Activated T-cell treated with anti-CD3 and anti-CD28 coated beads, Interleukin-2, amount 50 U/mL, for 4 hours (primary cell): ENCODE measurements at regions not wholly inside any gene's neighbourhood (a gene's known extent, or its start where the extent isn't known, plus 50 kb on each side); places are given as distances from the start of the nearest gene placed in this dataset.
A peak's percentile ranks its signal among the peaks of the same experiment; 100 is the strongest.
"Not testable (repeated sequence)": the region's sequence is repeated elsewhere in the genome, so short reads cannot be mapped to it uniquely, and the experiment has no call there.

Experiments used
- ATAC-seq, 2 donors: fragments of 200-7000 bp; cut with Tn5 transposase; one replicate each; pipeline ENCODE4 v1.10.0; 2021
- DNase-seq: peaks from one replicate; pipeline ENCODE4 v3.0.0-alpha.2; 2020
- H3K27me3 Mint-ChIP-seq: one replicate; pipeline ENCODE4 v1.8.0; 2021; ENCODE audit warnings: low read depth, mixed read lengths
- H3K36me3 Mint-ChIP-seq: one replicate; pipeline ENCODE4 v1.8.0; 2022; ENCODE audit warnings: mixed read lengths; ENCODE audit not compliant: insufficient read depth
- H3K4me1 Mint-ChIP-seq: one replicate; pipeline ENCODE4 v1.8.0; 2021; ENCODE audit warnings: low read depth, mixed read lengths
- H3K4me3 Mint-ChIP-seq: one replicate; pipeline ENCODE4 v1.8.0; 2021; ENCODE audit warnings: mild to moderate bottlenecking, moderate library complexity, mixed read lengths
- H3K9me3 Mint-ChIP-seq: one replicate; pipeline ENCODE4 v1.8.0; 2021; ENCODE audit warnings: mixed read lengths

DNA sequence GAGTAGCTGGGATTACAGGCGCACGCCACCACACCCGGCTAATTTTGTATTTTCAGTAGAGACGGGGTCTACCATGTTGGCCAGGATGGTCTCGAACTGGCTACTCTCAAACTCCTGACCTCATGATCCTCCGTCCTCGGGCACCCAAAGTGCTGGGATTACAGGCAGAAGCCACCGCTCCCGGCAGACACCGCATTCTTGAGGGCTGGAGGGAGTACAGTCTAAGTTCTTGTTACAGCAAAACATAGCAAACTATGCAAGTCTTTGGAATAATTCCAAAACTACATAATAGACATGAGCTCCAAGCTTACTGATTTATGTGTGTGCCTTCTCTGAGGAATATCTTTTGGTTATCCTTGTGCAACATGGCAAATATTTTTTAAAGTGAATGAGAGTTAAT is 299.1 kb upstream of the ZNF658 start:
- H3K27me3 Mint-ChIP-seq, DNase-seq, H3K4me3 Mint-ChIP-seq, H3K9me3 Mint-ChIP-seq, H3K4me1 Mint-ChIP-seq, H3K36me3 Mint-ChIP-seq, ATAC-seq: not testable (repeated sequence)

DNA sequence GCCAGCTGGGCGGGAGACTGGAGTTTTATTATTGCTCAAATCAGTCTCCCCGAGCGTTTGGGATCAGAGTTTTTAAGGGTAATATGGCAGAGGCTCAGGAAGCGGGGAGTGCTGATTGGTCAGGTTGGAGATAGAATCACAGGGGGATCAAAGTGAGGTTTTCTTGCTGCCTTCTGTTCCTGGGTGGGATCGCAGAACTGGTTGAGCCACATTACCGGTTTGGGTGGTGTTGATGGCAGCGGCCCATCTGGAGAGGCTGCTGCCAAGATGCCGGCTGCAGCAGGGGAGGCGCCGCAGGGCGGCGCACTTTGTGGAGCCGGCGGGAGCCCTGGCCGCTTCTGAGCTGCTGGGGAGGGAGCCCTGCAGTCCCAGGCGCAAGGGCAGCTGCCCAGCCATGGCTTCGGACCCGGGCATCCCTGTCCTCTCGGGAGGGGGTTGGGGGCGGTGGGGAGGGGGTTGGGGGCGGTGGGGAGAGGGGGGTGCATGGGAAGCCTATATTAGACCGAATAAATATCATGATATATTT is 268.9 kb upstream of the ZNF658 start:
- not testable (repeated sequence) for H3K27me3 Mint-ChIP-seq, H3K4me1 Mint-ChIP-seq, DNase-seq, H3K4me3 Mint-ChIP-seq, ATAC-seq, H3K9me3 Mint-ChIP-seq, H3K36me3 Mint-ChIP-seq

DNA sequence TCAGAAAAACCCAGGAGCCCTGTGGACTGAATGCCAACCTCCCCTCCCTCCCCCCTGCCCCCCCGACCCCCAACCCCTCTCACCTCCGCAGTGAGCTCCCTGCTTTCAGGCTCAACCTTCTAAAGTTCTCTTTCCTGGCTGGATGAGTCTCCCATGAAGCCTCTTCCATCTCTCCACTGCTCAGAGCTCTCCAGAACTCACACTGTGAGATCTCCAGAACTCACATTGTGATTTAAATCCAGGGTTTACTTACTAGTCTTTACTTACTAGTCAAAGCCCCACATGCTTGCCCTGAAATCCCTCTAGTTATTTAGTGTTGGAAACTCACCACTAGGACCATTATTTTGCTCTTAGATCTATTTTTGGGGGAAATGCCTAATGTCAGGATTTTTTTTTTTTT is 252.8 kb upstream of the ZNF658 start:
- H3K27me3 Mint-ChIP-seq, H3K36me3 Mint-ChIP-seq, H3K4me1 Mint-ChIP-seq, H3K9me3 Mint-ChIP-seq, H3K4me3 Mint-ChIP-seq, DNase-seq, ATAC-seq: not testable (repeated sequence)

- H3K36me3 Mint-ChIP-seq, H3K4me1 Mint-ChIP-seq, H3K27me3 Mint-ChIP-seq, H3K4me3 Mint-ChIP-seq, H3K9me3 Mint-ChIP-seq, ATAC-seq, DNase-seq: not testable (repeated sequence)
Observed at GRCh38 chr9:66690242-66690641, 210.3 kb upstream of the ZNF658 start.

DNA sequence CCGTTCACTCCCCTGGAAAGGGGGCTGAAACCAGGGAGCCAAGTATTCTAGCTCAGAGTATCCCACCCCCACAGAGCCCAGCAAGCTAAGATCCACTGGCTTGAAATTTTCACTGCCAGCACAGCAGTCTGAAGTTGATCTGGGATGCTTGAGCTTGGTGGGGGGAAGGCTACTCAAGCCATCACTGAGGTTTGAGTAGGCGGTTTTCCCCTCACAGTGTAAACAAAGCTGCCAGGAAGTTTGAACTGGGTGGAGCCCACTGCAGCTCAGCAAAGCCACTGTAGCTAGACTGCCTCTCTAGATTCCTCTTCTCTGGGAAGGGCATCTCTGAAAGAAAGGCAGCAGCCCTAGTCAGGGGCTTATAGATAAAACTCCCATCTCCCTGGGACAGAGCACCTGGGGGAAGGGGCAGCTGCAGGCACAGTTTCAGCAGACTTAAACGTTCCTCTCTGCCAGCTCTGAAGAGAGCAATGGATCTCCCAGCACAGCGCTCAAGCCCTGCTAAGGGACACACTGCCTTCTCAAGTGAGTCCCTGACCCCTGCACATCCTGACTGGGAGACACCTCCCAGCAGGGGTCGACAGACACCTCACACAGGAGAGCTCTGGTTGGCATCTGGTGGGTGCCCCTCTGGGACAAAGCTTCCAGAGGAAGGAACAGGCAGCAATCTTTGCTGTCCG is 204.8 kb upstream of the ZNF658 start:
- H3K27me3 Mint-ChIP-seq: not testable (repeated sequence)

GRCh38 chr9:66697343-66698065 is 203.0 kb upstream of the ZNF658 start:
- not testable (repeated sequence) for H3K36me3 Mint-ChIP-seq, H3K4me1 Mint-ChIP-seq, H3K27me3 Mint-ChIP-seq, H3K9me3 Mint-ChIP-seq, DNase-seq, H3K4me3 Mint-ChIP-seq
- peak in 1 of 2 donors; percentile 16 for ATAC-seq

More for the DNA sequence above, 204.8 kb upstream of the ZNF658 start:
- not testable (repeated sequence) for H3K4me3 Mint-ChIP-seq, H3K9me3 Mint-ChIP-seq, H3K36me3 Mint-ChIP-seq, DNase-seq, H3K4me1 Mint-ChIP-seq
- peak; percentile 54 to 67 for ATAC-seq

DNA sequence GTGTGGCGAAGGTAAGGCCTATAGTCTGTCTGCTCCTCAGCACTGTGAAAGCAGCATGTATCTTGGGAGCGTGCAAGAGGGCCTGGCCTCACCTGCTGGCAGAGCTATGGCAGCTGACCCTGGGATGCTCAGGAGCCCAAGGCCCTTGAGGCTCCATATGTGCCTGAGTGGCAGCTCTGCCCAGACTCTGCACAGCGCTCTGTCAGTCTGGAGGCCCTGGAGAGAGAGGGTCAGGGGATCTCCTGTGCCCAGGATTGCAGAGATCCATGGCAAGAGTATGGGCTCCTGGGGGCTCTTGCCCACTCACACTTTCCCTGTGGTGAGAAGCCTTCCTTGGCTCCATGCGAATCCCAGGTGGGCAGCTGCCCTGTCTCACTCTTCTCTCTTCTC is 202.5 kb upstream of the ZNF658 start:
- H3K4me3 Mint-ChIP-seq, H3K27me3 Mint-ChIP-seq, H3K9me3 Mint-ChIP-seq, H3K36me3 Mint-ChIP-seq, H3K4me1 Mint-ChIP-seq, DNase-seq: not testable (repeated sequence)
- ATAC-seq: peak in 1 of 2 donors; percentile 10

- ATAC-seq: peak; percentile 48 to 74
- not testable (repeated sequence) for H3K9me3 Mint-ChIP-seq
Observed at GRCh38 chr9:66701411-66702377, 198.8 kb upstream of the ZNF658 start.

GRCh38 chr9:66711553-66711952 is 189.0 kb upstream of the ZNF658 start:
- H3K4me1 Mint-ChIP-seq, H3K4me3 Mint-ChIP-seq, DNase-seq, H3K9me3 Mint-ChIP-seq, ATAC-seq, H3K27me3 Mint-ChIP-seq, H3K36me3 Mint-ChIP-seq: not testable (repeated sequence)

More at GRCh38 chr9:66701411-66702377, 198.8 kb upstream of the ZNF658 start:
- not testable (repeated sequence) for H3K36me3 Mint-ChIP-seq, DNase-seq, H3K4me1 Mint-ChIP-seq, H3K27me3 Mint-ChIP-seq, H3K4me3 Mint-ChIP-seq

- not testable (repeated sequence) for H3K9me3 Mint-ChIP-seq
Observed at GRCh38 chr9:66712870-66713269, 187.7 kb upstream of the ZNF658 start.

GRCh38 chr9:66713552-66713951 is 187.0 kb upstream of the ZNF658 start:
- H3K4me1 Mint-ChIP-seq, H3K9me3 Mint-ChIP-seq, H3K36me3 Mint-ChIP-seq, H3K4me3 Mint-ChIP-seq, H3K27me3 Mint-ChIP-seq, ATAC-seq, DNase-seq: not testable (repeated sequence)

More at GRCh38 chr9:66712870-66713269, 187.7 kb upstream of the ZNF658 start:
- ATAC-seq, H3K36me3 Mint-ChIP-seq, DNase-seq, H3K4me3 Mint-ChIP-seq, H3K27me3 Mint-ChIP-seq, H3K4me1 Mint-ChIP-seq: not testable (repeated sequence)

- not testable (repeated sequence) for H3K27me3 Mint-ChIP-seq, DNase-seq, H3K4me1 Mint-ChIP-seq, H3K9me3 Mint-ChIP-seq, H3K36me3 Mint-ChIP-seq, ATAC-seq, H3K4me3 Mint-ChIP-seq
Observed at GRCh38 chr9:66720845-66721244, 179.7 kb upstream of the ZNF658 start.

- not testable (repeated sequence) for H3K27me3 Mint-ChIP-seq, H3K36me3 Mint-ChIP-seq, ATAC-seq
Observed at GRCh38 chr9:66727540-66727939, 173.0 kb upstream of the ZNF658 start.

DNA sequence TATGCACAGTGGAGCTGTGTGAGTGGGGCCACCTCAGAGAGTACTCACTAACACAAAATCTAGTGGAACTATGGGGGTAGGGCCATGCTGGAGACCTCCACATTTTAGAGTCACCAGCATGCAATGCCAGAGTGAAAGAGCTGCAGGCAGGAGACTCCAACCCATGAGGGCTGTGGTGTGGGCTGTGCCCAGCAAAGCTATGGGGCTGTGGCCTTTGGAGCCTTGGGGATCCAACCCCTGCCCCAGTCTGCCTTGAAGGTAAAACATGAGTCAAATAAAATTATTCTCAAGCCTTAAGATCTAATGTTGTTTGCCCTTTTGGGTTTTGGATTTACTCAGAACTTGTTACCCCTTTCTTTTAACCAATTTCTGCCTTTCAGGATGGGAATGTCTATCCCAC is 163.8 kb upstream of the ZNF658 start:
- H3K9me3 Mint-ChIP-seq, DNase-seq: not testable (repeated sequence)

More at GRCh38 chr9:66727540-66727939, 173.0 kb upstream of the ZNF658 start:
- H3K9me3 Mint-ChIP-seq, H3K4me1 Mint-ChIP-seq, H3K4me3 Mint-ChIP-seq, DNase-seq: not testable (repeated sequence)

More for the DNA sequence above, 163.8 kb upstream of the ZNF658 start:
- not testable (repeated sequence) for H3K4me3 Mint-ChIP-seq, H3K4me1 Mint-ChIP-seq, H3K27me3 Mint-ChIP-seq, H3K36me3 Mint-ChIP-seq, ATAC-seq
